ENCODE measurements at regions not wholly inside any gene's neighbourhood (a gene's known extent, or its start where the extent isn't known, plus 50 kb on each side); places are given as distances from the start of the nearest gene placed in this dataset.

DNA sequence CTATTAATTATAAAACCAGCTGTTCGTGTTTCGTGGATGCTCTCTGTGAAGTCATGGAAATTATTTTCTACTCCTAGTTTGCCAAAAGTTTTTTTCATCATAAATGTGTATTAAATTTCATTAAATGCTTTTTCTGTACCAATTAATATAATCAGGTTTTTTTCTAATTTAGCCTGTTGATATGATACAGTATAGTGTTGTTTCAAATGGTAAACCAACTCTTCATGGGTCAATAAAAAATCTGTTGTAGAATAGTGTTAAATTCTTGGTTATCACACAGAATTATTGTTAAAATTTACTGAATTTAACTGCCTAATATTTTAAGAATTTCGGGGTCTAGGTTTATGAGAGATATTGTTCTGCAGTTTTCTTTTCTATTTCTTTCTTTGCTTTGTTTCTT, 505.9 kb upstream of the MANEA start:
- DNase-seq, result no peak

- DNase-seq, result no peak
Measured at GRCh38 chr6:95078457-95078856, 498.9 kb upstream of the MANEA start.

DNA sequence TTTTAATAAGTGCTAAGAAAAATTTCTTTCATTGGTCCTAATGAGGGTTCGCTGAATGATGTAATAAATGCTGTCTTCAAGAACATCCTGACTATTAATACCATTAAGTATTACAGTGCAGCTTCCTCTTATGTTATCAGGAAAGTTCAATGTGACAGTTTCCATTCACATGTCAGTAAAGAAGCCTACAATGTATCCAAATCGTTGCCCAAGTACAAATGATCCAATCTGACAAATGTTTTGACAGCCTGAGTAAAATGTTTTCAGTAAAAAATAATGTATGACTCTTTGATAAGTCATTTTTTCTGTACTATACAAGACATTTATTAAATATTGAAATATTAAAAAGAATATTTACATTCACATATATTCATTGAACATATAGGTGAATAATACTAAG, 496.1 kb upstream of the MANEA start:
- no peak for DNase-seq

- DNase-seq, result no peak
Measured at GRCh38 chr6:95081949-95082348, 495.4 kb upstream of the MANEA start.

- DNase-seq, result no peak
Measured at GRCh38 chr6:95083506-95083905, 493.8 kb upstream of the MANEA start.

- DNase-seq, result no peak
Measured at GRCh38 chr6:95084867-95085266, 492.5 kb upstream of the MANEA start.

DNA sequence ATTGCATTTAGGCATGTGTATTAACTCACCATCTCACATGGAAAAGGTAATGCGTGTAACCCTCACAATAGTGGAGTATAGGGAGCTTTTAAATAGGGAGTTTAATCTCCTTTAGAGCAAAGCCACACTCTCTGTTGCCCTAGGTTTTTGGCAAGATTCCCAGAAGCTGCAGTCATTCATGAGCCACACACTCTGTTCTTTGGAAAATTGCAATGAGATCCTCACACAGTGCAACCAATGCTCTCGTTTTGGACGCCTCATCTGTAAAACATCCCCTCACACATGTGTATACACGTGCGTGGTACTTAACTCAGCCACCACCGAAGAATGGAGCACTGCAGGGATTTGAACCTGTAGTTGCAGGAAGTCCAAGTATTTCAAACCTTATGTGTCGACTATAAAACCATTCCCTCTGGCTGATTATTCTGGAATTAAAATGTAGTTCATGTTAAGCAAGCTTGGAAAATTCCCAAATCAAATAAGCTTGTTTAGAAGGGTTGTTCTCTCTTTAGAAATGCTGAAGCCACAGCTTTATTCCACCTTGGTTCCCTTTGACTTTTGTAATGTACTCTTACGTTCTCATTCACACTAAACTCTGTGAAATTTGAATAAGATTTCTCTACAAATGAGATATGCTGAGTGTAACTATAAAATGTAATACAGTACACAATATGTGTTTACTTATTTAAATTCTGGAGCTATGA, 489.8 kb upstream of the MANEA start:
- DNase-seq, result peak; percentile 84

DNA sequence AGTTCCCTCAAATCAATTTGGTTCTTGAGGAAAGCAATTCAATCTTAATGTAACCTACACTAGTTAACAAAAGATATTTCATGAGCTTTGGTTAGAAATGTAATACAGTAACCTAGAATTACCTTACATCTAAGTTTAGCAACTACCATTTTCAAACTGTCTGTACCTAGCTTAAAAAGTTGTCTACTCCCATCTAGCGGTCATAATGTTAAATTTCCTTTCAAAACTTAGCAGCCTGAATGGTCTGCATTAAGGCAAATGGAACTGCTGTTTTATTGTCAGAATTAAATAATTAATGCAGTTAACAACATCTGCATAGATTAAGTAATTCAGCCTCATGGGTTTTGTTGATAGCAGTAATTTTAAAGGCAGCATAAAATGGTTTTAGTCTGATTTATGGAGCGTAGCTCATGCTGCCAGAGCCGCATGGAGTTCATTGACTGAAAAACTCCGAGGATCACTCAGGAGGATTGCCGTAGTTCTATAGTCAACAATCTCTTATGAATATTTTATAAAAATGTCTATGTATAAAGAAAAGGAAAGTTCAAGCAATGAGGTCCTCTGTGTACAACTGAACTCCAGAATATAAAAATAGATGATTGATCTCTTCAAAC, 485.4 kb upstream of the MANEA start:
- DNase-seq, result peak; percentile 51

GRCh38 chr6:95093154-95093553, 484.2 kb upstream of the MANEA start:
- DNase-seq, result no peak

DNA sequence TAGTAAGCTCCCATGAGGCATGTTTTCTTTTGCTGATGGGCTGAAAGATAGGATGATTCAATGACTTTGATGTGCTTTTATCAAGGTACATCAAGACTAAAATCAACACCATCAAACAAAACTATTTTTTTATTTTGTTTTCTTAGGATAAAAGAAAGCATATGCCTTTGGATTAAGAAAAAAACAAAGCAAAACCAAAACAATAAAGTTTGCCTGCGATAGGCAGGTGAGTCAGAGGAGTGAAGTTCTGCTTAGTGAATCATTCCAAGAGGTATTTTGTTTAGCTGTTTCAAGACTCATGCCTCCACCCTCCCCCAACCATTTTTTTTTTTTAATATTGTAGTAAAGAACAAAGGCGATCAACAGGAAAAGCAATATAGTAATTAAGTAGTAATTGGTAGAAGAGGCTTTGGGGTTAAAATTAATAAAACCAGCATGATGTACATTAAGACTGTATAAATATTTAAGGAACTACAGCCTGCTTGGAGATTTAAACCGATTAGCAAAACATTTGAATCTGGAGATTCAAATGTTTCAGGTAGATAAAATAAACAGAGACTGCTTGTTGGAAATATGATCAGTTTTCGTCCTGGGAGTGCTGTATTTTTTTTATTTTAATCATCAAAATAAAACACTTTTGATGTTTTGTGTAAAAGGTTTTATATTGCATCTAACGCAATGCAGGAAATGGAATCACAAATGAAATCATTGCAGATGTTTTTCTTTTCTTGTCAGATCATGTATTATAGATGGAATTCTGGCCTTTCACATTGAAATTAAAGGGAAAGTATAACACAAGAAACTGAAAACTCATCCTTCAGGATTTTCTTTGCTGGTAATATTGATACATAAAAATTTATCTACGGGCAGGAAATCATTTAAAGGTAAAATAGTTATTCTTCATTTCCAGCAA, 482.3 kb upstream of the MANEA start:
- DNase-seq, result no peak

DNA sequence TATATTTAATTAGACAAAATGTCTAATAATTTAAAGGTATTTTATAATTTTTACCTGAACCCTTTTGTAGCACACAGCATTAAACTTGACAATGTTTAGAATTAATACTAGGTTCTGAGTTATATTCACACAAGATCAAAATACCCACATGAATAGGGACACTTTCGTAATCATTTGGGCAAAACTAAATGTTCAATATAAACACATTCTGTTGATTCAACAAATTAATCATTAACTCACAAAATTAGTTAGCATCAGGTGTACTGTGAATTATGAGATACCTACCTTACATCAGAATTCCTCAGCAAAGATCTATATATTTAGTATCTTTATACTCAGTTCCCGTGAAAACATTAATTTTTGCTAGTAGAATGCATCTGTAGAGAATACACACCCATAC, 481.5 kb upstream of the MANEA start:
- DNase-seq, result no peak

DNA sequence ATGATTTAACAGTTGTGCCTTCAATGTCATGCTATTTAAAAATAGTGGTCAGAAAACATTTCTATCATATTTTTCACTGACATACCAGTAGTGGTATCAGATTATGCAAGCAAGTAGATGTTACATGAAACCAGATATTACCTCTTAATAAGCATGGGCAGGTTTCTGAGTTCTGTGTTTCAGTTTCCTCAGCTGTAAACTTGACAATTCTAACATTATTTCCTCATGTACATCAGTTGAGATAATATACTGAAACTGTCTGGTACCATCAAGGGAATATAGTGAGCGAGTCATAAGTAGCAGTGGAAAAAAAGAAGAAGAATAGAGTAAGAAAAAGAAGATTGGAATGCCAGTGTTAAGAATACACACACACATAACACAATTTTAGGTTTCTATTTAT, 477.9 kb upstream of the MANEA start:
- no peak for DNase-seq

- DNase-seq, result no peak
Measured at GRCh38 chr6:95109212-95109611, 468.1 kb upstream of the MANEA start.

GRCh38 chr6:95110767-95111166, 466.6 kb upstream of the MANEA start:
- no peak for DNase-seq

GRCh38 chr6:95117236-95117635, 460.1 kb upstream of the MANEA start:
- no peak for DNase-seq

DNA sequence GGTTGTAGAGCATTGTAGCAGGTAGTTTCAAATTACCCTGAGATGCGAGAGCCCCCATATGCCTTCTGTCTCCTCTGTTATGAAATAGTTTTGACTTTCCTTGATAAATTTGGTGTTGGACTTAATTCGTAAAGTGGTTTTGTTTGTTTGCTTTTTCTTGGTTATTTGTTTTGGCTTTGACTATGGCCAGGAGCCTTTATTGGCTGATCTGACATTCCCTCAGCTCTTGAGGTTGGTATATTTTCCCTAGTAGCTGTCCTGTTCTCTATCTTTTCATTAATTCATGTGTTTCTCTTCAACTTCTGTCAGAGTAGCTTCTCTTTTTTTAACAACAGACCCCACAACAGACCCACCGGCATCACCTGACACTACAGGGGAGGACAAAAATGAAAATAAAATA, 457.4 kb upstream of the MANEA start:
- DNase-seq, result no peak

- DNase-seq, result no peak
Measured at GRCh38 chr6:95120984-95121383, 456.4 kb upstream of the MANEA start.

DNA sequence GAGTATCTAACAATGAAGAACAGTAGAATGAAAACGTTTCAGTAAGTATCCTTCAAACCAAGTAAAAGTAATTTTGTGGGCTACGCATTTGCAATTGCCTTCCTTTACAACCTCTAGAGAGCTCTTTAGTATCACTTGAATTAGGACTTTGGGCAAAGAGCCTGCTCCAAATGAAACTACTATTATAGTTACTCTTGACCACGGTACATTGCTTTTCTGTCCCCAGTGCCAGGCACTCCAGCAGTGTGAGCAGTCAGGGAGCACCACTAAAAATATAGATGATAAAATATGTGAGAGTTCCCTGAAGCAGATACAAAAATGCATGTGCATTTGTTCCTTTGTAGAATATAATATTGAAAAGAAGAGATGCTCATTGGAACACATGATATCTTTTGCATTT, 450.1 kb upstream of the MANEA start:
- DNase-seq, result no peak

GRCh38 chr6:95128439-95128838, 448.9 kb upstream of the MANEA start:
- no peak for DNase-seq

DNA sequence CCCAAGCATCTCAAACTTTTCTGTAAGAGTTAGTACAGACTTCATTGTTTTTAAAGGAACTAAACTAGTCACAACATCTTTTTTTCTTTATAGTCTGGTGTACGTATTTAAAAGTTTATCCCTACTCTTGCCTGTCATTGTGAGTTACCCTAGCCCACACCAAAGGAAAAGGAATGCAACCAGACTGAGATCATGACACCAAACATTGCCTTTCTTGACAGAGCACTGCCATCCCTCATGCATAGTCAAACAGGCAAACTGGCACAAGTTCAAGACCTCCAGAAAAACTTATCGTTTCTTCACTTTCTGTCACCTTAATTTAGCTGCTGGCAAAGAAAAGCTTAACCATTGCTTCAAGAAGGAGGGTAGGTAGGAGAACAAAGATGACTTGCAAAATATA, 448.4 kb upstream of the MANEA start:
- no peak for DNase-seq

GRCh38 chr6:95133578-95133977, 443.8 kb upstream of the MANEA start:
- no peak for DNase-seq

DNA sequence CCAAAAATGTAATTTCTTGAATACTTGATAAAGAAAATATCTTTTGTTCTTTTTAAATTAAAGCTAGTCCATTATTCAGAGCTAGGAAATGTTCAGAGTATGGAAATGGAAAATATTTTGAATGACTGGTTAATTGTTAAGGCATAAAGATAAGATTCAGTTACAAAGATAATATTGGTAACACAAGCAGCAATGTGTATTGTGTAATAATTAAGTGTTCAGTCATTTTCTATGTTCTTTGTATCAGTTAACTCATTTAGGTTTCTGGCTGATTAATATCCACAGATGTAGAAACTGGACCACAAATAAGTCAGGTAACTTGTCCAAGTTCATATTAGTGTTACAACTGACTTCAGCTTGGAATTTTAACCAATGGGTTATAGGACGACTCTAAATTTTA, 442.2 kb upstream of the MANEA start:
- no peak for DNase-seq

- no peak for DNase-seq
Measured at GRCh38 chr6:95142101-95142500, 435.2 kb upstream of the MANEA start.
